ENCODE measurements at regions not wholly inside any gene's neighbourhood (a gene's known extent, or its start where the extent isn't known, plus 50 kb on each side); places are given as distances from the start of the nearest gene placed in this dataset.

DNA sequence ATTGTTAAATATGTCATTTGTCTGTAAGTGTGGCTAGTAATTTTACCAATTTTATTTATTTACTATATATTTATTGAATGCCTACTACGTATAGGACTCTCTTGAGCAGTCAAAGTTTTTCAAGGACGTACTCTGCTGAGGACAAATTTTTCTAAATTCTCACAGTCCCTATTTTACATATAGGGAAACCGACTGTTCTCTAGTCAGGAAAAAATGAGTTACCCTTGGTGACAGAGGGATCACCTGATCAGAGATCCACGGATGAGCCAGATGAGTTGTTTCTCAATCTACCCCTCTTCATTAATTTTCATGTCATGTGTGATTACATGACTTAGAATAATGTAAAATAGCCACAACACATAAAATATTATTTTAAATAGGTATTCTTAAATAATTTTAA, 96.2 kb upstream of the SLC38A2 start:
- DNase-seq (ENCODE audit: low read depth), result no peak
- TF ChIP-seq, protein P1, sequence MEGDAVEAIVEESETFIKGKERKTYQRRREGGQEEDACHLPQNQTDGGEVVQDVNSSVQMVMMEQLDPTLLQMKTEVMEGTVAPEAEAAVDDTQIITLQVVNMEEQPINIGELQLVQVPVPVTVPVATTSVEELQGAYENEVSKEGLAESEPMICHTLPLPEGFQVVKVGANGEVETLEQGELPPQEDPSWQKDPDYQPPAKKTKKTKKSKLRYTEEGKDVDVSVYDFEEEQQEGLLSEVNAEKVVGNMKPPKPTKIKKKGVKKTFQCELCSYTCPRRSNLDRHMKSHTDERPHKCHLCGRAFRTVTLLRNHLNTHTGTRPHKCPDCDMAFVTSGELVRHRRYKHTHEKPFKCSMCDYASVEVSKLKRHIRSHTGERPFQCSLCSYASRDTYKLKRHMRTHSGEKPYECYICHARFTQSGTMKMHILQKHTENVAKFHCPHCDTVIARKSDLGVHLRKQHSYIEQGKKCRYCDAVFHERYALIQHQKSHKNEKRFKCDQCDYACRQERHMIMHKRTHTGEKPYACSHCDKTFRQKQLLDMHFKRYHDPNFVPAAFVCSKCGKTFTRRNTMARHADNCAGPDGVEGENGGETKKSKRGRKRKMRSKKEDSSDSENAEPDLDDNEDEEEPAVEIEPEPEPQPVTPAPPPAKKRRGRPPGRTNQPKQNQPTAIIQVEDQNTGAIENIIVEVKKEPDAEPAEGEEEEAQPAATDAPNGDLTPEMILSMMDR (conservative IDR thresholded peaks at IDR 0.05; ENCODE audit: low read depth, low read length), result no peak
- no peak overlapping the region for H3K4me3 ChIP-seq (ENCODE audit: low read length)

DNA sequence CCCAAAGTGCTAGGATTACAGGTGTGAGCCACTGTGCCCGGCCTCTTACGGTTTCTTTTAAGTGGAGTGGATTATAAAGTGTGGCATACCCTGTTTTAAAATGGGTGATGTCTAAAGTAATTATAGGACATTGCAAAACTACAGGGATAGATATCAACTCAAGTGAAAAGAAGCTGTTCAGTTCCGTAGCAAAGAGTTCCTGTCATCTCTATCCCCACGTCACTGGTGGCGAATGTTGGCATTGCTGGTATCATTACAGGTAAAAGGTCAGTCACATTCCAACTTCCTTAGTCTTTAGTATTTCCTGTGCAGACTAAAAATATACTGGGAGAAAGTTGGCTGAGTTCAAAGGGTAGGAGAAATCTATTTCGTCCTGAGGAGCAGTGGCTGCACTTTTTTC, 95.6 kb upstream of the SLC38A2 start:
- TF ChIP-seq, protein P1 (conservative IDR thresholded peaks at IDR 0.05; ENCODE audit: low read depth, low read length), result no peak
- no peak for DNase-seq (ENCODE audit: low read depth)
- no peak overlapping the region for H3K4me3 ChIP-seq (ENCODE audit: low read length)

DNA sequence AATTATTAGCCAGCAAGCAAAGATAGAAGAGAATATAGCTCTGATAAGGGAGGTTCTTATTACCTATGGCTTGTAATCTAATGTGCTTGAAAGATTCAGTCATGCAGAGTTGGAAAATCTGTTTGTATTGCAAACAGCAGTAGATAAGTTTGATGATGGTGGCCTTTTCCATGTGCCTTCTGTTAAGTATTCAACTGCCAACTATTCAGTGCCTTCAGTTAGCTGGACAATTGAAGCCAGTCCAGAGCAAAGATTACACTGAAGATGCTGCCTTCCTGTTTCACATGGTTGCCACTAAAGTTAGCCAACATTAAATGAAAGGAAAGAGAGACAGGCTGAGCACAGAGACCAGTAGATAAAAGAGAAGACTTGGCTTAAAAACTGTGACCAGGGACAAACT, 92.7 kb upstream of the SLC38A2 start:
- no peak overlapping the region for H3K4me3 ChIP-seq (ENCODE audit: low read length)
- TF ChIP-seq, protein P1 (conservative IDR thresholded peaks at IDR 0.05; ENCODE audit: low read depth, low read length), result no peak
- no peak for DNase-seq (ENCODE audit: low read depth)

DNA sequence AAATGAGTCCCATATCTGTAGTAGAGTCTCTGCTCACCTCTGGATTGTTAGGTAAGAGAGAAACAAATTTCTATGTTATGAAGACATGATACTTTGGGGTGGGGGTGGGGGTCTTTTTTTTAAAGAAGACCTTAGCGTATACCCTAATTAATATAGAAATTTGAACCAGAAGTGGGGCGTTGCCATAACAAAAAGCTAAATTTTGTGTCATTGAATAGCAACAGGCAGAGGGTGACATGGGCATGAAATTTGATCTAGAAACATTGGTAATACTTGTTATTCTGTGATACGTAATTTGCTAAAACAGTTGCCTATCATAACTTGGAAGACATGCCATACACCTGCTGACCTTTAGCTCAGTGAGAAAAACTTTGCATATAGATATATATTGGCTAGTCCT, 92.3 kb upstream of the SLC38A2 start:
- DNase-seq (ENCODE audit: low read depth), result no peak
- no peak overlapping the region for H3K4me3 ChIP-seq (ENCODE audit: low read length)
- TF ChIP-seq, protein P1 (conservative IDR thresholded peaks at IDR 0.05; ENCODE audit: low read depth, low read length), result no peak

DNA sequence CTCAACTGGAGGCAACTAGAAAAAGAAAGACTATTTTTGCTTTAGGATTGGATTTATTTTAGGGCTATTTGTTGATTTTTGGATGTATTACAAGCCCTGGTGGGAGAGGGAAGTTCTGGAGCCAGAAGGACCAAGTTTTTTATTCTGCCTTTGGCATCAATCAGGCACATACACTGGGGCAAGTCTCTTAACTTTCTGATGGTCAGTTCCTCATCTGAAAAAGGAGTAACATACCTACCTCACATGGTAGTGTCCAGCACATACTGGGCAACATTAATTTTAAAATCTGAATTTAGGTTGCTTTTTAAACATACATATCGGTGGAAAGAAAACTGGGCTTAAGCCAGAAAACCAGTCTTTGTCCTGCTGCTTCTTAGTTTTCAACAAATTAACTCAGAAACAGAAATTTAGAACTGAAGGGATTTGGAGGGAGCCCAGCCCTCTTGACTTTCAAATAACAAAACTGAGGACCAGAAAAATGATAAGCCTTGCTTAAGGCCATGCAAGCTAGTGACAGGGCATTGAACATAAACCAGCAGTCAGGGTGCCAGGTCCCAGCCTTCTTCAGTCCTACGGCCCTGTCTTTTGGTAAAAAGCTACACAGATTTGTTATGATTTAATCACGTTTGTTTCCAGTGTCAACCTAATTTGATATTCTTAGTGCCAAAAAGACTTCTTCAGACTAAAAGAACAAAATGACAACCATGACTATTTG, 90.2 kb upstream of the SLC38A2 start:
- TF ChIP-seq, protein P1 (conservative IDR thresholded peaks at IDR 0.05; ENCODE audit: low read depth, low read length), result no peak
- H3K4me3 ChIP-seq (ENCODE audit: low read length), result no peak overlapping the region
- no peak for DNase-seq (ENCODE audit: low read depth)

DNA sequence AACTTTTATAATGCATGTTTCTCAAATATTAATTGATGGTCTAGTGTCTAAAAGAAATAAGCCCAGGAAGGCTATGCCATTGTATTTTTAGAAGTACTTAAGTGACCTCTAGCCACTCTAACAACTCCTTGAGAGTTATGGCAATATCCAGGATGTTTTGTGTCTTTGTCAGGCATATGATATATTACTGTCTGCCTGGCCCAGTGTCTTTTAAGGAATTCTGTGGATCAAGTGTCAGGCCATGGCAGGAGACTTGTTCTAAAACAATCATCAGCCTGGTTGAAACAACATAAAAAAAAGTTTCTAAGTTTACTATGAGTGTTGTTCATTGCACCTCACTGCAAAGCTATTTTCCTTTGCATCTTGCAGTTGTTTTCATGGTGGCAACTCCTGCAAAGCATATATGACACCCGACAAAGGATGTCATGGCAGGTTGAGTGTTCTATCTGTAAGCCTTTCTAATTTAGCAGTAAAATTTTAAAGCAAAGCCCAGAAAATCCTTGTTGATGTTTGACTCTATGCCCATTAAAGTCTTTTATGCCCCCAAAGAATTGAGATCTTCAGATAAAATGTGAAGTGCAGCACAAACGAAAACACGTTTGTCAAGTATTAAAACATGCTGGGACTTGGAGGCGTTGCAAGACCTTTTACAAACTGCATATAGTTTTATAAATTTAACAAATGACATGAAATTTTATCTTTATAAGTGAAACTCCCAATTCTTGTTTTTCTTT, 89.5 kb upstream of the SLC38A2 start:
- no peak overlapping the region for H3K4me3 ChIP-seq (ENCODE audit: low read length)
- DNase-seq (ENCODE audit: low read depth), result no peak
- TF ChIP-seq, protein P1 (conservative IDR thresholded peaks at IDR 0.05; ENCODE audit: low read depth, low read length), result no peak

DNA sequence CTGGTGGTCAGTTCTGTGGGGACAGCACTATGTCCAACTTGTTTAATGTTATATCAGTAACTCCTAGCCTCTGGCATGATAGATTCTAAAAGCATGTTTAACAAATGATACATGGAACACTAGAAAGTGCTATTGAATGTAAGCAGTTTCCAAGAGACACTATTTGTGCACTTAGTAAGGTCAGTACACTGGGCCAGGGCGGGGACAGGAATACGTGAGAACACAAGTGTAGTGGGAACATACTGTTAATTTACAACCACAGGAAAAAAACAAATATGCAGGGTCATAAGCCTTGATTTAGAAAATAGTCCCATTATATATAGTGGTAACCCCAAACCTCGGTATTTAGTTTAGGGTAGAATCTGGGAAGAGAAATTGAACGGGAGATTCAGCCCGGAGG, 88.9 kb upstream of the SLC38A2 start:
- DNase-seq (ENCODE audit: low read depth), result no peak
- TF ChIP-seq, protein P1 (conservative IDR thresholded peaks at IDR 0.05; ENCODE audit: low read depth, low read length), result no peak
- no peak overlapping the region for H3K4me3 ChIP-seq (ENCODE audit: low read length)
